Thyroid gland (tissue), 4 donors: ENCODE measurements at regions not wholly inside any gene's neighbourhood (a gene's known extent, or its start where the extent isn't known, plus 50 kb on each side); places are given as distances from the start of the nearest gene placed in this dataset.

ENCODE experiments used
- POLR2A ChIP-seq, 2 donors: fragments of 450-650 bp; IDR thresholded peaks; one replicate each; pipeline ENCODE4 v1.6.1; 2017; ENCODE audit warnings: antibody characterized with exemption in 2 of 2, mild to moderate bottlenecking in 2 of 2, moderate library complexity in 1 of 2
- TF ChIP-seq, protein P1 (sequence below), 6 experiments: fragments of 200-600 bp in 3 of 6; fragments of 450-650 bp in 3 of 6; sonication (generic) in 3 of 6; IDR thresholded peaks; one replicate each; pipeline ENCODE4 v1.5.1; 2016 to 2019; ENCODE audit warnings: antibody characterized with exemption in 6 of 6, mild to moderate bottlenecking in 2 of 6, inconsistent platforms in 1 of 6, moderate library complexity in 1 of 6

DNA sequence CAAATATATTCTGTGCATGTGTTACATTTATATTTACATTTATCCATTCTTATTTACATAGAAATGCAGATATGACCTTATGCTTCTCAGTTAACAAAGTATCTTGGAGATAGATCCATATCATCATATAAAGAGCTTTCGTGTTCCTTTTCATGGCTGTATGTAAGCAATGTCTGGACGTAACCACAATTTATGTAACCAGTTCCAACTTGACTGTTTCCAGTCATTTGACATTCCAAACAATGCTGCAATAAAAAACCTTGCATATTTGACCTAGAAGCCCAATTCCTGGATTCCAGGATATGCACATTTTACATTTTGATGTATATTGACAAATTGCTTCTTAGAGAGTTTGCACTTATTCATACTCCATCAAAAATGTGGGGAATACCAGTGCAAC lies 113.7 kb upstream of the F13A1 start:
- TF ChIP-seq, protein P1, sequence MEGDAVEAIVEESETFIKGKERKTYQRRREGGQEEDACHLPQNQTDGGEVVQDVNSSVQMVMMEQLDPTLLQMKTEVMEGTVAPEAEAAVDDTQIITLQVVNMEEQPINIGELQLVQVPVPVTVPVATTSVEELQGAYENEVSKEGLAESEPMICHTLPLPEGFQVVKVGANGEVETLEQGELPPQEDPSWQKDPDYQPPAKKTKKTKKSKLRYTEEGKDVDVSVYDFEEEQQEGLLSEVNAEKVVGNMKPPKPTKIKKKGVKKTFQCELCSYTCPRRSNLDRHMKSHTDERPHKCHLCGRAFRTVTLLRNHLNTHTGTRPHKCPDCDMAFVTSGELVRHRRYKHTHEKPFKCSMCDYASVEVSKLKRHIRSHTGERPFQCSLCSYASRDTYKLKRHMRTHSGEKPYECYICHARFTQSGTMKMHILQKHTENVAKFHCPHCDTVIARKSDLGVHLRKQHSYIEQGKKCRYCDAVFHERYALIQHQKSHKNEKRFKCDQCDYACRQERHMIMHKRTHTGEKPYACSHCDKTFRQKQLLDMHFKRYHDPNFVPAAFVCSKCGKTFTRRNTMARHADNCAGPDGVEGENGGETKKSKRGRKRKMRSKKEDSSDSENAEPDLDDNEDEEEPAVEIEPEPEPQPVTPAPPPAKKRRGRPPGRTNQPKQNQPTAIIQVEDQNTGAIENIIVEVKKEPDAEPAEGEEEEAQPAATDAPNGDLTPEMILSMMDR (IDR thresholded peaks at IDR 0.05): no peak
- no peak for TF ChIP-seq POLR2A (IDR thresholded peaks at IDR 0.05)
